Caco-2 (cell line): ENCODE measurements at regions not wholly inside any gene's neighbourhood (a gene's known extent, or its start where the extent isn't known, plus 50 kb on each side); places are given as distances from the start of the nearest gene placed in this dataset.

Experiments
- BruUV-seq: library from RNA; stranded (reverse); fragments of 400-500 nt; replicated peaks from 2 replicates; lab custom pipeline; 2021; lab: Mats Ljungman, UMichigan
- CTCF ChIA-PET: fragments of 300-600 bp; sonication (Branson Sonifier 250); formaldehyde crosslinking; loops from one replicate; lab custom pipeline; 2022; ENCODE audit warnings: antibody characterized with exemption; lab: Charles Lee
- POLR2A ChIA-PET: fragments of 300-600 bp; sonication (Branson Sonifier 250); formaldehyde crosslinking; loops from one replicate; lab custom pipeline; 2022; ENCODE audit warnings: antibody characterized with exemption; lab: Charles Lee
- DNase-seq, 2 experiments: peaks; one replicate each; pipeline versions ENCODE4 v3.0.0 to v3.0.0-alpha.2; 2020 to 2022
- H3K27me3 ChIP-seq: replicated peaks from 2 replicates; pipeline ENCODE4 v1.6.0; 2011; ENCODE audit warnings: low read length; ENCODE audit not compliant: control insufficient read depth, insufficient read depth
- H3K36me3 ChIP-seq: 2 replicates; pipeline ENCODE4 v1.5.1; 2011; ENCODE audit warnings: low read length; ENCODE audit not compliant: control insufficient read depth, insufficient read depth
- H3K4me1 ChIP-seq: fragments of 250-450 bp; sonication (Bioruptor Pico); 2 replicates; pipeline ENCODE4 v1.5.1; 2020; ENCODE audit warnings: mild to moderate bottlenecking
- H3K4me3 ChIP-seq: 2 replicates; pipeline ENCODE4 v1.5.1; 2011; ENCODE audit warnings: low read depth, mild to moderate bottlenecking, control low read depth, low read length
- H3K9me3 ChIP-seq: fragments of 250-450 bp; sonication (Bioruptor Pico); 2 replicates; pipeline ENCODE4 v1.5.1; 2020; ENCODE audit warnings: mild to moderate bottlenecking, moderate library complexity
- H3K27ac Mint-ChIP-seq: one replicate; pipeline ENCODE4 v1.8.0; 2022; ENCODE audit warnings: mixed read lengths; ENCODE audit not compliant: unreplicated experiment
- H3K27me3 Mint-ChIP-seq: one replicate; pipeline ENCODE4 v1.8.0; 2022; ENCODE audit warnings: mixed read lengths; ENCODE audit not compliant: insufficient read depth, unreplicated experiment
- H3K36me3 Mint-ChIP-seq: one replicate; pipeline ENCODE4 v1.8.0; 2022; ENCODE audit warnings: mild to moderate bottlenecking, mixed read lengths; ENCODE audit not compliant: insufficient read depth, unreplicated experiment
- H3K4me1 Mint-ChIP-seq: one replicate; pipeline ENCODE4 v1.8.0; 2022; ENCODE audit warnings: low read depth, mixed read lengths; ENCODE audit not compliant: unreplicated experiment
- H3K4me3 Mint-ChIP-seq: one replicate; pipeline ENCODE4 v1.8.0; 2022; ENCODE audit warnings: mild to moderate bottlenecking, moderate library complexity, mixed read lengths; ENCODE audit not compliant: unreplicated experiment
- H3K9me3 Mint-ChIP-seq: one replicate; pipeline ENCODE4 v1.8.0; 2022; ENCODE audit warnings: mixed read lengths; ENCODE audit not compliant: unreplicated experiment
- CTCF ChIP-seq, 2 experiments: fragments of 200-600 bp in 1 of 2; IDR thresholded peaks; 1 replicate in 1 of 2; 2 replicates in 1 of 2; pipeline versions ENCODE4 v1.5.1 to v1.8.0; 2011 to 2022; ENCODE audit warnings: antibody characterized with exemption in 1 of 2, control low read depth in 1 of 2, inconsistent platforms in 1 of 2, low read depth in 1 of 2, low read length in 1 of 2, mild to moderate bottlenecking in 1 of 2, moderate library complexity in 1 of 2; ENCODE audit not compliant: insufficient read depth in 1 of 2, severe bottlenecking in 1 of 2, unreplicated experiment in 1 of 2
- intact Hi-C: fragments of 100-400 bp; cut with micrococcal nuclease; formaldehyde crosslinking; loops from one replicate; pipeline ENCODE4 v1.10.0; 2022; ENCODE audit not compliant: unreplicated experiment

- CTCF ChIA-PET, result no interaction called here
- POLR2A ChIA-PET, result no interaction called here
- Histone ChIP-seq H3K36me3 (no peaks in the 10 kb centered on the region), H3K9me3 (0 out of 2 replicates have a peak, but pooled peaks cover 3% of the 10 kb centered on the region), H3K4me1 (peaks cover 13% of the 10 kb centered on the region; the same call in 1 of the 2 replicates), H3K4me3 (no peak overlapping the region), H3K27me3 (no peaks in the 10 kb centered on the region)
- intact Hi-C loops, result no loop called here
- no peaks in the 10 kb centered on the region for H3K36me3 Mint-ChIP-seq
- no peak for DNase-seq
- no TSS peak for BruUV-seq
- H3K9me3 Mint-ChIP-seq, result peaks cover 17% of the 10 kb centered on the region
- H3K27ac Mint-ChIP-seq, result no peak overlapping the region
- TF ChIP-seq CTCF (IDR thresholded peaks at IDR 0.05; ENCODE audit: insufficient read depth in 1 of 2, low read depth in 1 of 2, low read length in 1 of 2, severe bottlenecking in 1 of 2, unreplicated experiment in 1 of 2), result no peak
- peaks cover 7% of the 10 kb centered on the region for H3K4me1 Mint-ChIP-seq
- H3K4me3 Mint-ChIP-seq, result no peak overlapping the region
- H3K27me3 Mint-ChIP-seq, result no peaks in the 10 kb centered on the region
Observed at GRCh38 chr5:68398146-68398812, 182.7 kb downstream of the PIK3R1 start.

GRCh38 chr5:68403301-68403700, 187.7 kb downstream of the PIK3R1 start:
- Mint-ChIP-seq H3K9me3 (peaks cover 8% of the 10 kb centered on the region), H3K27me3 (no peaks in the 10 kb centered on the region), H3K36me3 (no peaks in the 10 kb centered on the region)

GRCh38 chr5:68404246-68404645, 188.7 kb downstream of the PIK3R1 start:
- no peaks in the 10 kb centered on the region for H3K9me3 ChIP-seq
- TF ChIP-seq CTCF (IDR thresholded peaks at IDR 0.05; ENCODE audit: insufficient read depth in 1 of 2, low read depth in 1 of 2, low read length in 1 of 2, severe bottlenecking in 1 of 2, unreplicated experiment in 1 of 2), result no peak
- no peaks in the 10 kb centered on the region for H3K36me3 Mint-ChIP-seq
- H3K4me1 ChIP-seq, result 0 out of 2 replicates have a peak, but pooled peaks cover 8% of the 10 kb centered on the region
- no peak overlapping the region for H3K27ac Mint-ChIP-seq
- POLR2A ChIA-PET, result no interaction called here
- H3K4me1 Mint-ChIP-seq, result peaks cover 6% of the 10 kb centered on the region
- no peak for DNase-seq
- H3K36me3 ChIP-seq, result no peaks in the 10 kb centered on the region
- CTCF ChIA-PET, result no interaction called here
- intact Hi-C loops, result no loop called here
- BruUV-seq, result no TSS peak
- H3K4me3 Mint-ChIP-seq, result no peak overlapping the region
- H3K27me3 Mint-ChIP-seq, result no peaks in the 10 kb centered on the region
- H3K4me3 ChIP-seq, result no peak overlapping the region
- H3K27me3 ChIP-seq, result no peaks in the 10 kb centered on the region
- H3K9me3 Mint-ChIP-seq, result peaks cover 8% of the 10 kb centered on the region

More at GRCh38 chr5:68403301-68403700, 187.7 kb downstream of the PIK3R1 start:
- no peak for TF ChIP-seq CTCF (IDR thresholded peaks at IDR 0.05; ENCODE audit: insufficient read depth in 1 of 2, low read depth in 1 of 2, low read length in 1 of 2, severe bottlenecking in 1 of 2, unreplicated experiment in 1 of 2)
- Histone ChIP-seq H3K9me3 (no peaks in the 10 kb centered on the region), H3K27me3 (no peaks in the 10 kb centered on the region), H3K36me3 (no peaks in the 10 kb centered on the region), H3K4me1 (0 out of 2 replicates have a peak, but pooled peaks cover 8% of the 10 kb centered on the region), H3K4me3 (no peak overlapping the region)
- no TSS peak for BruUV-seq
- CTCF ChIA-PET, result no interaction called here
- DNase-seq, result no peak
- H3K4me3 Mint-ChIP-seq, result no peak overlapping the region
- intact Hi-C loops, result no loop called here
- H3K27ac Mint-ChIP-seq, result no peak overlapping the region
- H3K4me1 Mint-ChIP-seq, result peaks cover 6% of the 10 kb centered on the region
- POLR2A ChIA-PET, result no interaction called here
